Transverse colon (tissue), 3 donors: ENCODE measurements at regions not wholly inside any gene's neighbourhood (a gene's known extent, or its start where the extent isn't known, plus 50 kb on each side); places are given as distances from the start of the nearest gene placed in this dataset.

Source experiments
- CTCF ChIP-seq, 5 experiments: fragments of 200-600 bp in 3 of 5; fragments of 450-650 bp in 2 of 5; sonication (generic) in 3 of 5; IDR thresholded peaks; 1 replicate in 2 of 5; 2 replicates in 3 of 5; pipeline ENCODE4 v1.5.1; 2016 to 2017; ENCODE audit warnings: antibody characterized with exemption in 5 of 5, inconsistent platforms in 3 of 5, mild to moderate bottlenecking in 2 of 5, moderate library complexity in 1 of 5
- POLR2A ChIP-seq: fragments of 450-650 bp; IDR thresholded peaks from one replicate; pipeline ENCODE4 v1.6.1; 2016; ENCODE audit warnings: antibody characterized with exemption, mild to moderate bottlenecking, moderate library complexity

- TF ChIP-seq POLR2A = no peak
- TF ChIP-seq CTCF (IDR thresholded peaks at IDR 0.05) = no peak
Observed at GRCh38 chr5:74390306-74390637, 250.3 kb downstream of the ENC1 start.
